ENCODE measurements at regions not wholly inside any gene's neighbourhood (a gene's known extent, or its start where the extent isn't known, plus 50 kb on each side); places are given as distances from the start of the nearest gene placed in this dataset.

DNA sequence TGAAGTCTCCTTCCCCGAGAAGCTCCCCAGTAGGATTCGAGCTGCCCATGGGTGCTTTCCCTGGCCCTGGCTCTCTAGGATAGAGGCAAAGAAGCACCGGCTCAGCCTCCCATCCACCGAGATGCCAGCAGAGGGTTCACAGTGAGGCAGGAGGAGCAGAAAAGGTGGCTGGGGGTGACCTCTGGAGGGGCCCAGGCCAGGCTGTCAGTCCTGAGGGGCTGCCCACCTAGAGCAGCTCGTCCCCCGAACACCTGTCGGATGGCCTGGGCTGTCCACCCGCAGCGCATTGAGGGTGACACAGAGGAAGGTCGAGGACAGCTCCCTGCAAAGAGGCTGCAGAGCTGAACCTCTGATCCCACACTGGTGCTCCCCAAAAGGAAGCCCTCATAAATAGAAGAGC is 167.2 kb upstream of the PPP2R2D start:
- no peak overlapping the region for H3K27ac ChIP-seq

DNA sequence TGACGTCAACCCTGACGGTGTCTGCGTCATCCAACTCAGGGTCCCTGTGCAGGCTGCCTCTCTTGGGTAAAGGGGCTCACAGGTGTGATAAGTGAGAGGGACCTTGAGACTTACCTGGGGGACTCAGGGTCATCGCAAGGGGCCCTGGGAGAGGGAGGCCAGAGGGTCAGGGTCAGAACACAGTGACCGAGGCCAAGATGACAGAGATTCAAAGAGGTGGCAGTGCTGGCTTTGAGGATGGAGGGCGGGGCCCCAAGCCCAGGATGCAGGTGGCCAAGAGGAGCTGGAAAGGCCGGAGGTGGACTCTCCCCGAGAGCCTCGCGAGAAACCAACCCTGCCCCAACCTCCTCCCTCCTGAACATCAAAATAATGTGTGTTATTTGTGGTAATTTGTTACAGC is 165.2 kb upstream of the PPP2R2D start:
- Histone ChIP-seq H3K4me3 (no peak overlapping the region), H3K36me3 (replicated peaks in 1 of 2; ENCODE audit: insufficient read depth in 1 of 2, low read depth in 2 of 2) (no peaks in the 10 kb centered on the region), H3K27me3 (no peaks in the 10 kb centered on the region), H3K9me3 (peaks cover 0 to 11% (median 0%) of the 10 kb centered on the region in 3 donors), H3K4me1 (no peaks in the 10 kb centered on the region), H3K27ac (no peak overlapping the region)
- no peak for ATAC-seq
- DNase-seq = no peak
- WGBS, 2 donors = 58 to 70% methylated on average over 10 of the region's 10 CpGs
- intact Hi-C loops (cut with DNase I) = no loop called here
- TF ChIP-seq, protein P1, sequence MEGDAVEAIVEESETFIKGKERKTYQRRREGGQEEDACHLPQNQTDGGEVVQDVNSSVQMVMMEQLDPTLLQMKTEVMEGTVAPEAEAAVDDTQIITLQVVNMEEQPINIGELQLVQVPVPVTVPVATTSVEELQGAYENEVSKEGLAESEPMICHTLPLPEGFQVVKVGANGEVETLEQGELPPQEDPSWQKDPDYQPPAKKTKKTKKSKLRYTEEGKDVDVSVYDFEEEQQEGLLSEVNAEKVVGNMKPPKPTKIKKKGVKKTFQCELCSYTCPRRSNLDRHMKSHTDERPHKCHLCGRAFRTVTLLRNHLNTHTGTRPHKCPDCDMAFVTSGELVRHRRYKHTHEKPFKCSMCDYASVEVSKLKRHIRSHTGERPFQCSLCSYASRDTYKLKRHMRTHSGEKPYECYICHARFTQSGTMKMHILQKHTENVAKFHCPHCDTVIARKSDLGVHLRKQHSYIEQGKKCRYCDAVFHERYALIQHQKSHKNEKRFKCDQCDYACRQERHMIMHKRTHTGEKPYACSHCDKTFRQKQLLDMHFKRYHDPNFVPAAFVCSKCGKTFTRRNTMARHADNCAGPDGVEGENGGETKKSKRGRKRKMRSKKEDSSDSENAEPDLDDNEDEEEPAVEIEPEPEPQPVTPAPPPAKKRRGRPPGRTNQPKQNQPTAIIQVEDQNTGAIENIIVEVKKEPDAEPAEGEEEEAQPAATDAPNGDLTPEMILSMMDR (IDR thresholded peaks at IDR 0.05) = no peak
- no peak for TF ChIP-seq POLR2A (IDR thresholded peaks at IDR 0.05)

More for the DNA sequence above, 167.2 kb upstream of the PPP2R2D start:
- Histone ChIP-seq H3K27me3 (no peaks in the 10 kb centered on the region), H3K4me3 (no peak overlapping the region), H3K36me3 (replicated peaks in 1 of 2; ENCODE audit: insufficient read depth in 1 of 2, low read depth in 2 of 2) (no peaks in the 10 kb centered on the region), H3K4me1 (no peaks in the 10 kb centered on the region), H3K9me3 (peaks cover 0 to 11% (median 0%) of the 10 kb centered on the region in 3 donors)
- ATAC-seq = no peak
- intact Hi-C loops (cut with DNase I) = no loop called here
- 54 to 79% methylated on average over 8 to 10 of the region's 10 CpGs for WGBS, 2 donors
- no peak for TF ChIP-seq POLR2A (IDR thresholded peaks at IDR 0.05)
- TF ChIP-seq, protein P1 (IDR thresholded peaks at IDR 0.05) = no peak
- DNase-seq = no peak

DNA sequence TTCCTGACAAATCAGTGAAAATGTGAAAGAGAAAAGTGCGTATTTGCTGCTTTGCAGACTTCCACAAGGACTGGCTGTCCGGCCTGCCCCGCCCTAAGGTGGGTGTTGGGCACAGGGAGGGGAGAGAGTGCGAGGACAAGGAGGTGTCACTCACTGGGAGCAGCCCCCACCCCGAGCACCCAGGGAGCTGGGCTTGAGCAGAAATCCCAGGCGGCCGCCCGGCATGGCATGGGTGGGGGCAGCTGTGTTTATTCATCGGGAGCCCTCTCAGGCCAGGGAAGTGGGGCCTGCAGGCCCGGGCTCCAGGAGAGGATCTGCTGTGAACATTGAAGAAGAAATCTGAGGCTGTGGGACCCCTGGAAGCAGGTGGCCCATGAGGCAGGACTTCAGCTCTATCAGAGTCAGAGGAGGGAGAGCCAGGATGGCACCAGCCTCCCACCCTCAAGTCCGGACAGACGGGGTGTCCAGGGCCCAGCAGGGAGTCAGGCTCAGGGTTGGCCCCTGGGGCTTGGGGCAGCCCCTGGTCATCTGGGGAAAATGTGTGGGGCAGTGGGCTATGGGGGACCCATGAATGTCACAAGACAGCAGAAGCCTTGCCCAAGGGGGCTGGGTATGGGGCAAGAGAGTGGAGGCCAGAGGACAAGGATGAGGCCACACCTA is 164.4 kb upstream of the PPP2R2D start:
- H3K9me3 ChIP-seq = peaks cover 0 to 11% (median 0%) of the 10 kb centered on the region in 3 donors
- no peaks in the 10 kb centered on the region for H3K27me3 ChIP-seq
- TF ChIP-seq, protein P1 (IDR thresholded peaks at IDR 0.05) = no peak
- no peak for TF ChIP-seq POLR2A (IDR thresholded peaks at IDR 0.05)
- ATAC-seq = no peak
- WGBS, 2 donors = 77 to 79% methylated on average over 3 to 12 of the region's 12 CpGs
- H3K36me3 ChIP-seq (replicated peaks in 1 of 2; ENCODE audit: insufficient read depth in 1 of 2, low read depth in 2 of 2) = no peaks in the 10 kb centered on the region
- no peak overlapping the region for H3K4me3 ChIP-seq
- DNase-seq = no peak
- intact Hi-C loops (cut with DNase I) = no loop called here
- H3K27ac ChIP-seq = no peak overlapping the region
- H3K4me1 ChIP-seq = no peaks in the 10 kb centered on the region

DNA sequence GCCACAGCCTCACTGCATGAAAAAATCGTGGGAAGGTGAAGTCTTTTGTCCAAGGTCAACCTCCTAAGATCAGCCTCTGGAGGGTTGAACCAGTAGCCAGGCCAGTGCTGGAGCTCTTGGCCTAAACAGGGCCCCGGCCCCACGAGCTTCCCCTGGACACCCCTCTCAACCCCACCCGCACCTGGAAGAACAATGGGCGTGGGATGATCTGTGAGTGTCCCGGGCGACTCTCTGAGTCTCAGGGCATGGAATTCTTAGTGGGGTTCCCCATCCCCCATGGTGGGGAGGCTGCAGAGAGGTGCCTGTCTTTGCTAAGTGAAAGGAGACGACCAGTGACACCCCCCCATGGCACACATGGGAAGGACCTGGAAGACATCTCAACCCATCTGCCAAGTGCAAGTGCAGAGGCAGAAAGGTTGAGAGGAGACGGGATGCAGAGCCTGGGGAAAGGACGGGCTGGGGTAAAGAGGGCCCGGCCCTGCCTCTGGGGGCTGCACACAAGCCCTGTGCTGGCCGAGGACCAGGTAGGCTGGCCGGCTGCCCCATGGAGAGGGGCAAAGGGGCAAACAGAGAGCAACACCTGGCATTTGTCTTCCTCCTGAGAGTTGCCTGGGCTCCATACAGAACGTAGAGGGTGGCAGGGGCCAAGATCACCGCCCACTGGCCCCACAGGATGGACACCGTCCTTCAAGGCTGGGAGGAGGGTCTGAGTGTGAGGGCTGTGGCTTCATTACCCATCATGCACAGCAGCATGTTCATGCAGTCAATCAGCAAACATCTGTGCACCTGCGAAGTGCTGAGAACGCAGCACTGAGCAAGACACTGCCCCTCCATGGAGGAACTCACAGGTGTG is 163.0 kb upstream of the PPP2R2D start:
- ATAC-seq = no peak
- no peaks in the 10 kb centered on the region for H3K4me1 ChIP-seq
- intact Hi-C loops (cut with DNase I) = no loop called here
- peaks cover 0 to 2% (median 0%) of the 10 kb centered on the region in 3 donors for H3K9me3 ChIP-seq
- no peak overlapping the region for H3K27ac ChIP-seq
- H3K36me3 ChIP-seq (replicated peaks in 1 of 2; ENCODE audit: insufficient read depth in 1 of 2, low read depth in 2 of 2) = no peaks in the 10 kb centered on the region
- WGBS, 2 donors = 52 to 65% methylated on average over 10 to 18 of the region's 18 CpGs
- no peak overlapping the region for H3K4me3 ChIP-seq
- TF ChIP-seq POLR2A (IDR thresholded peaks at IDR 0.05) = no peak
- TF ChIP-seq, protein P1 (IDR thresholded peaks at IDR 0.05) = no peak
- H3K27me3 ChIP-seq = no peaks in the 10 kb centered on the region
- no peak for DNase-seq

All from body of pancreas (tissue), 4 donors.